GM12878 (cell line): ENCODE measurements at regions not wholly inside any gene's neighbourhood (a gene's known extent, or its start where the extent isn't known, plus 50 kb on each side); places are given as distances from the start of the nearest gene placed in this dataset.

ENCODE experiments used
- ATAC-seq: fragments of 200-7000 bp; cut with Tn5 transposase; 3 replicates; pipeline ENCODE4 v1.9.1; 2020; ENCODE audit warnings: mild to moderate bottlenecking, moderate library complexity
- BruUV-seq: library from RNA; stranded (reverse); fragments of 400-500 nt; replicated peaks from 2 replicates; lab custom pipeline; 2021; lab: Mats Ljungman, UMichigan
- CTCF ChIA-PET: fragments of 300-600 bp; sonication (Branson Sonifier 250); formaldehyde crosslinking; extraction: SDS; loops from one replicate; lab custom pipeline; 2021; ENCODE audit warnings: inconsistent platforms; lab: Yijun Ruan, JAX
- POLR2A ChIA-PET: fragments of 350-600 bp; formaldehyde crosslinking; extraction: SDS; loops from one replicate; lab custom pipeline; 2021; ENCODE audit warnings: inconsistent platforms; lab: Charles Lee
- RAD21 ChIA-PET: fragments of 300-600 bp; sonication (Branson Sonifier 250); formaldehyde crosslinking; loops from one replicate; lab custom pipeline; 2023; ENCODE audit warnings: antibody characterized with exemption; ENCODE audit not compliant: unreplicated experiment; lab: Charles Lee
- SMC1A ChIA-PET: fragments of 300-600 bp; sonication (Branson Sonifier 250); formaldehyde crosslinking; loops from one replicate; lab custom pipeline; 2023; ENCODE audit not compliant: unreplicated experiment, uncharacterized antibody; lab: Charles Lee
- DNase-seq: peaks from one replicate; pipeline ENCODE4 v3.0.0-alpha.2; 2011; ENCODE audit warnings: low read depth, low spot score
- FAIRE-seq: peaks from 3 replicates; lab custom pipeline; 2011; peaks lifted over from hg19 to GRCh38; lab: Jason Lieb, UNC
- H2AFZ ChIP-seq: 2 replicates; pipeline ENCODE4 v1.6.0; 2011; ENCODE audit warnings: low read depth, low read length, control low read depth; ENCODE audit not compliant: control insufficient read depth
- H3K27ac ChIP-seq: 2 replicates; pipeline ENCODE4 v1.5.1; 2011; ENCODE audit warnings: control low read depth; ENCODE audit not compliant: control insufficient read depth, insufficient read depth
- H3K27me3 ChIP-seq, 2 experiments: replicated peaks in 1 of 2; 2 replicates each; pipeline versions ENCODE4 v1.6.0 to v1.6.1; 2011; ENCODE audit warnings: low read length in 1 of 2; ENCODE audit not compliant: control insufficient read depth in 2 of 2, insufficient read depth in 2 of 2
- H3K36me3 ChIP-seq, 2 experiments: 2 replicates each; pipeline ENCODE4 v1.5.1; 2011; ENCODE audit warnings: low read length in 1 of 2; ENCODE audit not compliant: control insufficient read depth in 2 of 2, insufficient read depth in 2 of 2
- H3K4me1 ChIP-seq: 2 replicates; pipeline ENCODE4 v1.6.1; 2011; ENCODE audit warnings: mild to moderate bottlenecking, low read length, moderate library complexity, mixed read lengths; ENCODE audit not compliant: control insufficient read depth, insufficient read depth
- H3K4me2 ChIP-seq: 2 replicates; pipeline ENCODE4 v1.6.0; 2011; ENCODE audit warnings: control low read depth; ENCODE audit not compliant: control insufficient read depth, insufficient read depth
- H3K4me3 ChIP-seq: fragments of 200-600 bp; sonication (generic); 2 replicates; pipeline ENCODE4 v1.5.1; 2016
- H3K79me2 ChIP-seq: 2 replicates; pipeline ENCODE4 v1.6.0; 2011; ENCODE audit warnings: low read length; ENCODE audit not compliant: control insufficient read depth, insufficient read depth
- H3K9ac ChIP-seq: 2 replicates; pipeline ENCODE4 v1.8.0; 2011; ENCODE audit warnings: low read length, control low read depth, mixed read lengths; ENCODE audit not compliant: control insufficient read depth, insufficient read depth
- H3K9me3 ChIP-seq: replicated peaks from 3 replicates; pipeline ENCODE4 v1.5.1; 2011; ENCODE audit warnings: mild to moderate bottlenecking, low read length; ENCODE audit not compliant: control insufficient read depth, insufficient read depth
- H4K20me1 ChIP-seq: 2 replicates; pipeline ENCODE4 v1.6.0; 2011; ENCODE audit not compliant: control insufficient read depth, insufficient read depth
- BACH1 ChIP-seq: fragments of 450-650 bp; IDR thresholded peaks from 2 replicates; pipeline ENCODE4 v1.6.1; 2017; ENCODE audit warnings: mild to moderate bottlenecking, borderline replicate concordance
- BCL11A ChIP-seq: IDR thresholded peaks from 2 replicates; pipeline ENCODE4 v1.6.1; 2011; ENCODE audit warnings: low read depth, low read length
- CBFB ChIP-seq: IDR thresholded peaks from 2 replicates; pipeline ENCODE4 v1.6.1; 2016; ENCODE audit warnings: antibody characterized with exemption, low read depth
- CREM ChIP-seq: IDR thresholded peaks from 2 replicates; pipeline ENCODE4 v1.6.1; 2014; ENCODE audit warnings: antibody characterized with exemption, low read depth
- EZH2 ChIP-seq: IDR thresholded peaks from 2 replicates; pipeline ENCODE4 v1.6.1; 2012; ENCODE audit warnings: low read depth, mild to moderate bottlenecking, control low read depth, inconsistent platforms, low read length, borderline replicate concordance; ENCODE audit not compliant: control insufficient read depth
- FOS ChIP-seq: IDR thresholded peaks from 3 replicates; pipeline ENCODE4 v1.6.1; 2011; ENCODE audit warnings: borderline replicate concordance; ENCODE audit not compliant: insufficient read length; ENCODE audit errors: extremely low read depth
- MTA3 ChIP-seq: IDR thresholded peaks from 2 replicates; pipeline ENCODE4 v1.6.1; 2012; ENCODE audit warnings: low read length, inconsistent platforms, borderline replicate concordance
- PKNOX1 ChIP-seq: fragments of 450-650 bp; IDR thresholded peaks from 2 replicates; pipeline ENCODE4 v1.6.1; 2016; ENCODE audit warnings: mild to moderate bottlenecking
- RAD51 ChIP-seq: fragments of 450-650 bp; IDR thresholded peaks from 2 replicates; pipeline ENCODE4 v1.6.1; 2016; ENCODE audit warnings: moderate library complexity, mild to moderate bottlenecking, inconsistent platforms
- STAT1 ChIP-seq: fragments of 450-650 bp; conservative IDR thresholded peaks from 2 replicates; pipeline ENCODE4 v1.6.1; 2014; ENCODE audit warnings: antibody characterized with exemption, mild to moderate bottlenecking
- WGBS: methylation state at CpG from one replicate; pipeline ENCODE4 v1.1.6; 2016; ENCODE audit warnings: low lambda C conversion rate; ENCODE audit not compliant: insufficient replicate concordance, insufficient coverage; ENCODE audit errors: missing lambda C conversion rate; 5-methylcytosine and 5-hydroxymethylcytosine counted together
- in situ Hi-C: fragments of 300-500 bp; cut with MboI; formaldehyde crosslinking; loops from 9 replicates; pipeline ENCODE4 v1.14.3; 2018; ENCODE audit warnings: mixed read lengths
- intact Hi-C: fragments of 100-400 bp; cut with micrococcal nuclease; formaldehyde crosslinking; loops from one replicate; pipeline ENCODE4 v1.14.2; 2022; ENCODE audit not compliant: unreplicated experiment

- POLR2A ChIA-PET: no interaction called here
- RAD21 ChIA-PET: no interaction called here
- ATAC-seq (no peak), DNase-seq (no peak), FAIRE-seq (no peak)
- Histone ChIP-seq H3K4me2 (no peak overlapping the region), H3K27ac (no peak overlapping the region), H3K27me3 (no peaks in the 10 kb centered on the region), H2AFZ (no peak overlapping the region), H3K36me3 (no peaks in the 10 kb centered on the region), H3K4me3 (no peak overlapping the region), H3K4me1 (no peaks in the 10 kb centered on the region), H3K9me3 (no peaks in the 10 kb centered on the region), H3K79me2 (no peaks in the 10 kb centered on the region), H4K20me1 (no peaks in the 10 kb centered on the region)
- in situ Hi-C loops: no loop called here
- 27% methylated on average over 1 of the region's 1 CpG for WGBS
- CTCF ChIA-PET: no interaction called here
- intact Hi-C loops: no loop called here
- TF ChIP-seq BCL11A (no peak), STAT1 (no peak), PKNOX1 (no peak), CBFB (no peak), EZH2 (no peak), MTA3 (no peak), FOS (no peak)
- TF ChIP-seq, all 136 proteins: peak for 0
- BruUV-seq: no TSS peak
- SMC1A ChIA-PET: no interaction called here
- no peak overlapping the region for H3K9ac ChIP-seq
Measured at GRCh38 chr11:50186146-50186545, 153.5 kb downstream of the OR4C45 start.

- Histone ChIP-seq H3K4me3 (no peak overlapping the region), H3K27me3 (no peaks in the 10 kb centered on the region), H3K27ac (no peak overlapping the region), H3K79me2 (no peaks in the 10 kb centered on the region), H3K4me2 (no peak overlapping the region), H3K4me1 (no peaks in the 10 kb centered on the region), H3K9me3 (no peaks in the 10 kb centered on the region), H3K36me3 (no peaks in the 10 kb centered on the region), H3K9ac (no peak overlapping the region), H4K20me1 (no peaks in the 10 kb centered on the region), H2AFZ (no peak overlapping the region)
- no peak for FAIRE-seq
- CTCF ChIA-PET: no interaction called here
- in situ Hi-C loops (no loop called here), intact Hi-C loops (no loop called here)
- POLR2A ChIA-PET: no interaction called here
- RAD21 ChIA-PET: no interaction called here
- TF ChIP-seq CREM (no peak), RAD51 (no peak), BACH1 (no peak)
- 0% methylated on average over 1 of the region's 1 CpG for WGBS
- no peak for ATAC-seq
- SMC1A ChIA-PET: no interaction called here
- DNase-seq: no peak
- BruUV-seq: no TSS peak
Measured at GRCh38 chr11:50187220-50187619, 154.5 kb downstream of the OR4C45 start.
